ENCODE measurements at regions not wholly inside any gene's neighbourhood (a gene's known extent, or its start where the extent isn't known, plus 50 kb on each side); places are given as distances from the start of the nearest gene placed in this dataset.

DNA sequence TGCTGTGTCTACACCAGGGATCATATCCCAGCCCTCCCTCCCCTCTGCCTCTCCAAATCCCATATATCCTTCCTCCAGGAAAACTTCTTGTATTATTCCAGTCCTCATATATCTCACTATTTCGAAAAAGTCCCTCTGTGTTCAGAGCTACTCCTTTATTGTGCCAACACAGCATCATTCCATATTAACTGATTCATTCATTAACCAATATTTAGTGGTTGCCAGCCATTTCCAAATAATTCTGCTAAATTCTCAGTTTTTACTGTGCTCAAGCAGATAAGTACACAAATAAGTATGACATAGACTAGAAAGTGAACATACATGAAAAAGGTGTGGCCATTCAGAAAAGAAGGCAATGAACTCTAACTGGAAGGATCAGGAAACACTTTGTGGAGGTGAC, 241.6 kb upstream of the DUSP10 start:
- no peak overlapping the region for H3K23ac ChIP-seq (ENCODE audit: insufficient read length, low read depth, low read length)
- H3K14ac ChIP-seq (ENCODE audit: insufficient read depth, low read length), result no peak overlapping the region
- H2BK15ac ChIP-seq (ENCODE audit: low read depth, low read length), result no peak overlapping the region
- no peaks in the 10 kb centered on the region for H3K27me3 ChIP-seq (ENCODE audit: insufficient read depth, low read length)
- Mint-ChIP-seq H3K9me3 (no peaks in the 10 kb centered on the region; a peak in 1 of 5 replicates), H3K36me3 (ENCODE audit: insufficient read depth in 1 of 3, low read depth in 3 of 3) (no peaks in the 10 kb centered on the region; a peak in 1 of 7 replicates), H3K4me3 (no peak overlapping the region), H3K27me3 (ENCODE audit: low read depth) (no peaks in the 10 kb centered on the region; the same call in 1 of the 2 replicates), H3K4me1 (peaks cover 14 to 23% of the 10 kb centered on the region in 2 experiments), H3K27ac (no peak overlapping the region)
- WGBS (ENCODE audit: extremely low coverage, insufficient read length, low lambda C conversion rate), result no CpG with 5 or more reads among the region's 1 CpG
- H4K8ac ChIP-seq (replicated peaks; ENCODE audit: insufficient read length, low read depth, low read length), result no peak overlapping the region
- no peak overlapping the region for H4K5ac ChIP-seq (ENCODE audit: insufficient read length, low read depth, low read length)
- no peak overlapping the region for H3K4me2 ChIP-seq (ENCODE audit: insufficient read depth, insufficient read length, low read length)
- no peak overlapping the region for H3K27ac ChIP-seq (ENCODE audit: insufficient read length, low read depth, low read length)
- H2AK5ac ChIP-seq (ENCODE audit: insufficient read length, low read length), result no peak overlapping the region
- no peaks in the 10 kb centered on the region for H4K20me1 ChIP-seq (ENCODE audit: control insufficient read depth, insufficient read depth, insufficient read length)
- H3K56ac ChIP-seq (ENCODE audit: insufficient read length, low read depth, low read length), result no peak overlapping the region
- no peak overlapping the region for H3K18ac ChIP-seq (ENCODE audit: insufficient read length, low read depth, low read length)
- H2BK120ac ChIP-seq (ENCODE audit: low read depth, low read length, poor library complexity, severe bottlenecking), result no peak overlapping the region
- H4K91ac ChIP-seq (ENCODE audit: insufficient read length, low read depth, low read length), result no peak overlapping the region
- no peaks in the 10 kb centered on the region for H3K79me2 ChIP-seq (ENCODE audit: insufficient read depth, low read length)
- H2AFZ ChIP-seq (ENCODE audit: low read length), result no peak overlapping the region
- no peak overlapping the region for H2BK20ac ChIP-seq (ENCODE audit: low read depth, low read length, poor library complexity, severe bottlenecking)
- H3T11ph ChIP-seq (ENCODE audit: low read length), result no peak overlapping the region
- H2BK12ac ChIP-seq (ENCODE audit: insufficient read length, low read depth, low read length), result no peak overlapping the region
- TF ChIP-seq, protein P1, sequence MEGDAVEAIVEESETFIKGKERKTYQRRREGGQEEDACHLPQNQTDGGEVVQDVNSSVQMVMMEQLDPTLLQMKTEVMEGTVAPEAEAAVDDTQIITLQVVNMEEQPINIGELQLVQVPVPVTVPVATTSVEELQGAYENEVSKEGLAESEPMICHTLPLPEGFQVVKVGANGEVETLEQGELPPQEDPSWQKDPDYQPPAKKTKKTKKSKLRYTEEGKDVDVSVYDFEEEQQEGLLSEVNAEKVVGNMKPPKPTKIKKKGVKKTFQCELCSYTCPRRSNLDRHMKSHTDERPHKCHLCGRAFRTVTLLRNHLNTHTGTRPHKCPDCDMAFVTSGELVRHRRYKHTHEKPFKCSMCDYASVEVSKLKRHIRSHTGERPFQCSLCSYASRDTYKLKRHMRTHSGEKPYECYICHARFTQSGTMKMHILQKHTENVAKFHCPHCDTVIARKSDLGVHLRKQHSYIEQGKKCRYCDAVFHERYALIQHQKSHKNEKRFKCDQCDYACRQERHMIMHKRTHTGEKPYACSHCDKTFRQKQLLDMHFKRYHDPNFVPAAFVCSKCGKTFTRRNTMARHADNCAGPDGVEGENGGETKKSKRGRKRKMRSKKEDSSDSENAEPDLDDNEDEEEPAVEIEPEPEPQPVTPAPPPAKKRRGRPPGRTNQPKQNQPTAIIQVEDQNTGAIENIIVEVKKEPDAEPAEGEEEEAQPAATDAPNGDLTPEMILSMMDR (conservative IDR thresholded peaks at IDR 0.05), result no peak
- H3K9ac ChIP-seq (ENCODE audit: extremely low read depth, insufficient read length, low read length), result no peak overlapping the region
- H3K9me3 ChIP-seq (ENCODE audit: control insufficient read depth, low read depth, low read length), result no peaks in the 10 kb centered on the region
- H3K23me2 ChIP-seq (ENCODE audit: insufficient read length, low read depth, low read length, poor library complexity, severe bottlenecking), result no peaks in the 10 kb centered on the region
- no peaks in the 10 kb centered on the region for H3K79me1 ChIP-seq (ENCODE audit: insufficient read depth, low read depth, low read length, poor library complexity, severe bottlenecking)
- H3K4me1 ChIP-seq (ENCODE audit: insufficient read depth, low read length), result no peaks in the 10 kb centered on the region; the same call in 1 of the 2 replicates
- no peak overlapping the region for H3K4ac ChIP-seq (ENCODE audit: low read depth, low read length)
- DNase-seq, result no peak
- no peak overlapping the region for H2BK5ac ChIP-seq (ENCODE audit: insufficient read length, low read length)
